NCI-H510A treated with DMSO at 0.1 percent for 48 hours (cell line): ENCODE measurements at regions not wholly inside any gene's neighbourhood (a gene's known extent, or its start where the extent isn't known, plus 50 kb on each side); places are given as distances from the start of the nearest gene placed in this dataset.

Source experiments
- DNase-seq: peaks from one replicate; lab custom pipeline; 2025; lab: John Stamatoyannopoulos, UW

DNA sequence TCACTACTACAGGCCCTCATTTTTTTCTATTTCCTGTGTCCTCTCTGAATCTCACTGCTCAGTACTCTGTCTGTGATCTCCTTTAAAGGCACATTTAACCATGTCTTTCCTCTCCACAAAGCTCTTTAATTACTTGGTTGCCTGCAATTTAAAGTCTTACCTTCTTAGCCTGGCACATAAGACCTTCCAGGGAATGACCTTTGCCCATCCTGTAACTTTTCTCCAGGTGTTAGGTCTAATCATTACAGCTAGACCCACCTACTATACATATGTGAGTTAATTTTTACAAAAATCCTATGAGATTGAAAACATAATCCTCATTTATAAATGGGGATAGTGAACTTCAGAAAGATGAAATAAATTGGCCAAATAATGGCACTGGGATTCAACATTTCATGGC is 244.1 kb upstream of the RHOBTB1 start:
- no peak for DNase-seq

DNA sequence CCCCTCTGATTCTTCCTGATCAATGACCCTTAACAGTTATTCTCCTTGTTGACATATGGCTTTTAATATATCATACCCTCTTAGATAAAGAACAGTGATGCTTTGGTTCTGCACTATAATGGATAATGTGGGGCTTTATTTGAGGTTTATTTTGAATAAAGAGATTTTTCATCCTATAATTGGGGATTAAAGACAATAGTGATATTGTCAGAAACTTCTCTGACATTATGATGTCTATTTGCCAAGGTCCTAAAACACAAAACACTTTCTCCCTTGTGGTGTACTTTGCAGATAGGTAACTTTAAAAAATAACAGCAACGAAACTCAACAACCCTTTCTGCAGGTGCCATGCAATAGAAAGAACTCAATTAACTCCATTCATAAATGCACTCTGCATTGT is 243.6 kb upstream of the RHOBTB1 start:
- no peak for DNase-seq

- no peak for DNase-seq
These were observed 242.4 kb upstream of the RHOBTB1 start for GRCh38 chr10:61186408-61186807.

- no peak for DNase-seq
These were observed 240.4 kb upstream of the RHOBTB1 start for GRCh38 chr10:61184429-61184828.

GRCh38 chr10:61183967-61184366 is 240.0 kb upstream of the RHOBTB1 start:
- no peak for DNase-seq

DNA sequence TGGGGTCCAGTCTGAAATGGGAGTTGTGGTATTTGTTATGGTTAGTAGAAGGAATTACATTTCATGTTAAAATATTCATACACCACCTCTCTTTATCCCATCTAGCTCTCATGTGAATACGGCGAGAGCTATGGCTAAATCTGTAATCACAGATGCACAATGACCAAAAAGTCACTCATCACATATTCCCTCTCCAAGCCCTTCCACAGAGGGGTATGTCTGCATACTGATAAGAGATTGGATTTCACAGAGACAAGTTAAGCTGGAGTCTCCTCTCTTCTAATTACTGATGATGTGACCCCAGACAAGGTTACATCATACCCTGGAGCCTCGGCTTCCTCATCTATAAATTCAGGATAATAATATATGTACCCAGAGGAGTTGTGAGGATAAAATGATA is 237.8 kb upstream of the RHOBTB1 start:
- no peak for DNase-seq

- DNase-seq = no peak
These were observed 235.8 kb upstream of the RHOBTB1 start for GRCh38 chr10:61179771-61180170.

DNA sequence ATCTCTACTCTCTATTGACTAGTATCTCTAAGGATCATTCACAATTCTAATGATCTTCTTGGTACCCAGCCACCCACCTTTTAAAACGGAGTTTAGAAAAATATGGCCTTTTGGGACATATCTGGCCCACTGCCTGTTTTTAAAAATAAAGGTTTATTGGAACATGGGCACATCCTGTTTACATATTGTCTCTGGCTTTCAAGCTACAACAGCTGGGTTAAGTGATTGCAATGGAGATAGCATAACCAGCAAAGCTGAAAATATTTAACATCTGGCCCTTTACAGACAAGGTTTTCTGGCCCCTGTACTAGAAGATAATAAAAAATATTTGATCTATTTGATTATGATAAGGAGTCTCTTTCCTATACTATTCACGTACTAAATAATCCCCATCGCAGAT is 232.4 kb upstream of the RHOBTB1 start:
- DNase-seq = no peak

DNA sequence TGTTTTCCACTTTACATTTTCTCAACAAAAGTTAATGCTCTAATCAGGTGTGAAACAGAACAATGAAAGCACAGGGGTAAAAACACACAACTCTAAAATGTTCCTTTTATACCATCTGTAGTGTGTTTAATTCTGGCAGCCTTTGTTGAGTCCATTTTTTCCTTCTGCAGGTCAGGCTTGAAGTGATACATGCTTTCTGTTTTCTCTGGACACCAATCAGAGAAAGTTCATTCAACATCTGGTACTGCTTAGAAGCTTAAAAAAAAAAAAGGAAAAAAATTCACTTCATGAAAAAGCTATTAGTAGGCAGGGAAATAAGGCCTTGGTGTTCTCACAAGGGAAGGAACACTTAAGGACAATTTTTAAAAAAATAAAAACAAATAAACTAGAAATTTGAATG is 231.3 kb upstream of the RHOBTB1 start:
- DNase-seq = no peak

DNA sequence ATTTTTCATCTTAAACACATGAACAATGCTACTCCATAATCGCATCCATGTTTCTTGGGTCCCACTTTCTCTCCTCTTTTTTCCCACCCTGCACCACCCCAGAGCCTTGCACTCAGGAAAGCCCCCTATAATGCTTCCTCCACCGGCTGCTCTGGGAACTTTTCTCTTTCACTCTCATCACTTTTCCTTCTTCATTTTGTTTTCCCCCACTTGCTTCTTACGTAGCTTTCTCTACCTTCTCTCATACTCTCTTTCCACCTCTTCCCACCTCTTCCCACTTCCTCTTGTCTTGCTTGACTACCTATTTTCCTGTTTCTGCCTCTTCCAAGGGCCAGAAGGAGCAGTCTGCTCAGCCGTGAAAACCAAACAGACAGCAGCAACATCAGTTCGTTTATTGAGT is 229.5 kb upstream of the RHOBTB1 start:
- DNase-seq = no peak

GRCh38 chr10:61172182-61172926 is 228.4 kb upstream of the RHOBTB1 start:
- DNase-seq = no peak

- DNase-seq = no peak
These were observed 226.6 kb upstream of the RHOBTB1 start for GRCh38 chr10:61170594-61170993.

GRCh38 chr10:61169294-61169693 is 225.3 kb upstream of the RHOBTB1 start:
- DNase-seq = no peak

DNA sequence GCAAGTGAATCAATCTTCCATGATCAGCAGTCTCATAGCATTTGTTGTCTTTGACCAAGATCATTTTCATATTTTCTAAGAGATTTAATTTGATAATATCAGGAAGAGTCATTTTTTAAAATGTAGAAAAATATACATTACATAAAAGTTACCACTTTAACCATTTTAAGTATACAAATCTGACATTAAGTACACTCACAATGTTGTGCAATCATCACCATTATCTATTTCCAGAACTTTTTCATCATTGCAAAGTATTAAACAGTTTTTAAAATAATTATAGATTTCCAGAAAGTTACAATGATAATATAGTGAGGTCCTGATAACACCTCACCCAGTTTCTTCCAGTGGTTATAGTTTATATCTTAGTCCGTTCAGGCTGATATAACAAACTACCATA is 222.5 kb upstream of the RHOBTB1 start:
- DNase-seq = no peak

DNA sequence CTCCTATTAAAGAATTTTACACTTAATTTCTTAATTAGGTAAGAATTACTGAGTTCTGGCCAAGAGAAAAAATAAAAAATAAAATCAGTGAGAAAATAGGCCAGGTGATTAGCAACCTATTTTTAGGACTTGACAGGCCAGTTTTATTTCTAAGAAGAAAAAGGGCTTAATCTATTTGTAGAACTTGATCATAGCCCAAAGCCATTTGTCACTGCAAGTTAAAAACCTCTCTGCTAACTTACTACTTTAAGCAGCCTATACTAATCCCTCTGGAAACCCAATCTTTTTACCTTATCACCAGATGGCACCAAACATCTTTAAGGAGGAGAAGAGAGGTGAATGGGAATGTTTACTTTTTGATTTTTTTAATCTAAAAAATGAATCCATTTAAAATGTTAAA is 222.1 kb upstream of the RHOBTB1 start:
- no peak for DNase-seq

DNA sequence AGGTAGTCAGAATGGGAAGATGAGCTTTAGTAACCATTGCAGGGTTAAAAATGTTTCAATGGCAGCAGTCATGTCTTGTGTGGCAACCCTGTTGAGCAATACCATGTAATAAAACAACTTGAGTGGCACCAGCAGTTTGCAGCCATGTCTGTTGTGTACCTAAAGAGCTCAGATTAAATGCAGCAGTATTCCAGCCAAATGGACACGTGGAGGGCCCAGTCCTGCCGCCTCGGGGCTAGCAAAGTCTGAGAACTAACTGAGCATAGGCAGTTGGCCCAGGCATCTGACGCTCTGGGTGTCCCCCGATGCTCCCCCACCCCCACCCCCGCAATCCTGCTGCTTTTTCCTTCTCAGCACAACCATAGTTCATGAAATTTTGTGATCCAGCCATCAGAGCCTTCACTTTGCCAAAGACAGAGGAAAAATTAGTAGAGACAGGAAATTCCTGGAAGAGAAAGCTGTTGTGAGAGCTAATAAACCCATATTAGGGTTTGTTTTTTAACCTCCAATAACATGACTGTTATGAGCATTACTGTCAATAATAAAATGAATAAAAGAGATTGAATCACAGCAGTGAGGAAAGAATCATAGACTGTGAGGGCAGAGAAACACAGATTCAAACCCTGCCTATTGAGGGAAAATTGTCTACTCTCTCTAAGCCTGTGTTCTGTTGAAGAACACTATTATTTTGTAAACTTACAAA is 220.6 kb upstream of the RHOBTB1 start:
- DNase-seq = peak; percentile 12

DNA sequence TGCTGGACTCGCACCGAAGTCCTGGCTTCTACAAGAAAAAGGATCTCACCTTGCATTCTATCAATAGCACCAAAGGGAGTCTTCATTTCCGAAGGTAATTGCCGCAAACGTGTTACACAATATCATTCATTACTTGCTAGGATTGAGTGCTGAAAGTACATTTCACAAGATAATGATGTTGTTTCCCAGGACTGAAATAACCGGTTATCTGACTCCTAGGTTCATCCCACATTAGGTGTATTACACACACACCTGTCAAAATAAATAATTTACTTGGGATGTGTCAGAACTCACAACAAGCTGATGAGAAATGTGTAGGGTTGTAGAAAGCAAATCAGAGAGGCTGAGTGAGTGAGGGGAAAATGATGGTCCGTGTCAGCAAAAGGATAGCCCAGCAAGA is 219.4 kb upstream of the RHOBTB1 start:
- DNase-seq = no peak

DNA sequence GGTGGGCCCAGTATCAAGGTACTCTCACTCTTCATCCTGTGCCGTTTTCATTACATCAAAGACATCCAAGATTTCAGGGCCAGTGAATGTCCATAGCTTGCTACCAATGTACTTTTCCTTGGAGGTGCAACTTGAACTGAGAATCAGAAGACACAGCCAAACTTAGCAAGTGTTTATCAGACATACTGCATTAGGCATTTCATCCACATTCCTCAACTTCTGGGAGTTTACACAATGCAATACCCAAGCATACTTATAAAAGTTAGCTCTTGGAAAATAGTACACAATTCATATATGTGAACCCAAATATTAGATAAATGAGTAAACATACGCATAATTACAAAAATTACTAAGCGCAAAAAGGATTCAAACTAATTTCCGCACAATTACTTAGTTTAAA is 216.3 kb upstream of the RHOBTB1 start:
- DNase-seq = no peak

DNA sequence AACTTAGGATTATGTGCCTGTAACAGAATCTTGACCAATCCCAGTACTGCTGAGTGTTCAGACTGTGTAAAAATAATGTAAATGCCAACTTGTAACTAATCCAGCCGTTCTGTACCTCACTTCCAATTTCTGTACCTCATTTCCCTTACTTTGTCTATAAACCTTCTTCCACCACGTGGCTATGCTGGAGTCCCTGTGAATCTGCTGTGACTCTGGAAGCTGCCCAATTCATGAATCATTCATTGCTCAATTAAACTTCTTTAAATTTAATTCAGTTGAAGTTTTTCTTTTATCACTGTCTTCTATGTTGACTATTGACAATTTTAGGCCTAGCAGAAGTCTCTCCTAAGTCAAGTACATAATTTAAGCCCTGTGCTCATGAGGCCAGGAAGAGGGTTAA is 215.3 kb upstream of the RHOBTB1 start:
- DNase-seq = no peak

DNA sequence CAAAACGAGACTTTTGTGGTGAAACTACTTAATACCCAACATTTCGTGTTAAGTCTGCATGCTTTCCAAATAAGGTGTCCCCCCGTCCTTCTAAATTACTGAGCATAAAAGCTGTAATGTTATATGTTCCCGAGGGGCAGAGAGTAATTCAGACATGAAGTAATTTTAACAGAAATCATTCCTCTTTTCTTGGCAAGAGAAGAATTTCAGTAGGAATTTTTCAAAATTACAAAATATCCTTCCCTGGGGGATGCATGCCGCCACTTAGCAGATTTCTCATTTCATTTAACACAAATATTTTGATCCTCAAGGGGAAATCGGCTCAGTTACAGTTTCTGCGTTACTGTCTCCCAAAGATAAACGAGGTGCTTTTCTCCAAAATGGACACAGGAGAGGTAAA is 213.2 kb upstream of the RHOBTB1 start:
- no peak for DNase-seq

DNA sequence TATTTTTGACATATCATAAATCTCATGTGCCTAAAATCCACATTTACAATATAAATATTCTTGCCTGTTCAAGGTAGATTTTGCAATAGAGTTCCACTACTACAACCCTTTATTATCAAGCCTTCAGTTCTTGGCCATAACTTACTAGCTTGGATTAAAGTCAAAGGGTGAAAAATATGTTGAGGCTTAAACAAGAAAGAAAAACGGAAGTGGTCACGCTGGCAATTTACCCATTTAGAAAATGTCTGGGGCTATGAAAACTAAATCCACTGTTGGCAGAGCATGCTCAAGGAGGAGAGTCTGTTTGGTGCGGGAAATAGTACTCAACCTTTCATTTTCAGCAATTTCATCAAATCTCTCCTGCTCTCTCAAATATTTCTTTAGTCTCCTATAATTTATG is 209.8 kb upstream of the RHOBTB1 start:
- no peak for DNase-seq

GRCh38 chr10:61151059-61151458 is 207.1 kb upstream of the RHOBTB1 start:
- no peak for DNase-seq

DNA sequence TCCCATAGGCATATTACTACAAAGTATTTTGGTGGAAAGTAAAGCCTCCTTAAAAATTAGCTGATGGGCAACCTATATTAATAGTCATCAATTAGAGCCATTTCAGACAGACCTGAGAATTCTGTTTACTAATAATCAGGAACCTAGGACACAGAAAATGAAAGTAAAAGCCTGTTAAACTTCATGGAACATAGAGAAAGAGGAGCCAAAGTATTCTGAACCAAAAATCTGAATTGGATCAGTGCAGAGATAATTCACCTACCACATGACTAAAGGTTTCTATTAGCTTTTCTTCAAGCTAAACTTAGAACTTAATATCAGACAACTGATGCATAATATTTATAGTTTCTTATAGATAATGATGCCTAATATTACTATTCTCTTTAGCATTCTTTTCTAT is 204.5 kb upstream of the RHOBTB1 start:
- DNase-seq = no peak

GRCh38 chr10:61142987-61143386 is 199.0 kb upstream of the RHOBTB1 start:
- DNase-seq = no peak
